Stimulated activated CD8-positive, alpha-beta memory T cell treated with anti-CD3 and anti-CD28 coated beads, Interleukin-15, amount 100 ng/mL, for 48 hours (primary cell): ENCODE measurements at regions not wholly inside any gene's neighbourhood (a gene's known extent, or its start where the extent isn't known, plus 50 kb on each side); places are given as distances from the start of the nearest gene placed in this dataset.
A peak's percentile ranks its signal among the peaks of the same experiment; 100 is the strongest.

ENCODE experiments used
- DNase-seq, 2 donors: peaks; one replicate each; pipeline ENCODE4 v3.0.0-alpha.2; 2020; ENCODE audit warnings: low read depth in 2 of 2

GRCh38 chr5:82807021-82807420 is 270.2 kb downstream of the TMEM167A start:
- no peak for DNase-seq

- DNase-seq: no peak
These were observed 270.7 kb downstream of the TMEM167A start for GRCh38 chr5:82806513-82806912.

GRCh38 chr5:82804155-82804690 is 273.0 kb downstream of the TMEM167A start:
- DNase-seq: no peak

GRCh38 chr5:82802954-82803353 is 274.2 kb downstream of the TMEM167A start:
- DNase-seq: no peak

- no peak for DNase-seq
These were observed 276.4 kb downstream of the TMEM167A start for GRCh38 chr5:82800826-82801225.

GRCh38 chr5:82799361-82800077 is 277.7 kb downstream of the TMEM167A start:
- no peak for DNase-seq

- DNase-seq: no peak
These were observed 278.5 kb downstream of the TMEM167A start for GRCh38 chr5:82798676-82799075.

GRCh38 chr5:82796643-82797416 is 280.4 kb downstream of the TMEM167A start:
- DNase-seq: no peak

GRCh38 chr5:82794876-82795275 is 282.3 kb downstream of the TMEM167A start:
- DNase-seq: no peak

GRCh38 chr5:82793808-82794419 is 283.3 kb downstream of the TMEM167A start:
- DNase-seq: peak; percentile 1 to 6

GRCh38 chr5:82792096-82792495 is 285.1 kb downstream of the TMEM167A start:
- no peak for DNase-seq

GRCh38 chr5:82789095-82789494 is 288.1 kb downstream of the TMEM167A start:
- no peak for DNase-seq

- no peak for DNase-seq
These were observed 290.4 kb downstream of the TMEM167A start for GRCh38 chr5:82786748-82787147.

GRCh38 chr5:82785882-82786509 is 291.2 kb downstream of the TMEM167A start:
- no peak for DNase-seq

GRCh38 chr5:82785456-82785855 is 291.7 kb downstream of the TMEM167A start:
- DNase-seq: no peak

GRCh38 chr5:82784521-82784920 is 292.7 kb downstream of the TMEM167A start:
- DNase-seq: no peak

GRCh38 chr5:82777106-82777505 is 300.1 kb downstream of the TMEM167A start:
- no peak for DNase-seq

GRCh38 chr5:82772281-82772680 is 304.9 kb downstream of the TMEM167A start:
- no peak for DNase-seq

GRCh38 chr5:82766206-82766605 is 311.0 kb downstream of the TMEM167A start:
- no peak for DNase-seq

GRCh38 chr5:82765765-82766164 is 311.4 kb downstream of the TMEM167A start:
- DNase-seq: no peak

GRCh38 chr5:82760856-82761255 is 316.3 kb downstream of the TMEM167A start:
- no peak for DNase-seq

GRCh38 chr5:82758881-82759280 is 318.3 kb downstream of the TMEM167A start:
- no peak for DNase-seq
